HG02642 (cell line): ENCODE measurements at regions not wholly inside any gene's neighbourhood (a gene's known extent, or its start where the extent isn't known, plus 50 kb on each side); places are given as distances from the start of the nearest gene placed in this dataset.
"Not testable (repeated sequence)": the region's sequence is repeated elsewhere in the genome, so short reads cannot be mapped to it uniquely, and the experiment has no call there.

Experiments
- ATAC-seq: cut with Tn5 transposase; IDR thresholded peaks from one replicate; pipeline ENCODE4 v1.9.1; 2021; ENCODE audit warnings: mild to moderate bottlenecking; ENCODE audit not compliant: unreplicated experiment, poor library complexity

DNA sequence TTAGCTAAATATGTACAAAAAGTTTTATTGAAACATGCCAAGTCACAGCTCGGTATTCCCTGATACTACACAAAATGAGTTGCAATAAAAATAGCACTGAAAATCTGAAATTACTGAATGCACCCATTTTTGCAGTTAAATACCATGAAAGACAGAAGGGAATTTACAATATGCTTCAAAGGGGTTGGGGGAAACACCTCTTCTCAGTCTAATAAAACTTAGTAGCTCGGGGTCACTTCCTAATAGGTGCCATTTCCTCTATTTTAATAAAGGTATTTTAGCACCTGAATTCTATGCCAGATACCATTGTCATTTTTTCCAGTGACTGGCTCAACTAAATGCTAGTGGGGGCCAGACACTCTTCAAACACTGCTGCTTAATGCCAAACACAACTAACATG lies 204.1 kb upstream of the MEF2C start:
- ATAC-seq: no peak

DNA sequence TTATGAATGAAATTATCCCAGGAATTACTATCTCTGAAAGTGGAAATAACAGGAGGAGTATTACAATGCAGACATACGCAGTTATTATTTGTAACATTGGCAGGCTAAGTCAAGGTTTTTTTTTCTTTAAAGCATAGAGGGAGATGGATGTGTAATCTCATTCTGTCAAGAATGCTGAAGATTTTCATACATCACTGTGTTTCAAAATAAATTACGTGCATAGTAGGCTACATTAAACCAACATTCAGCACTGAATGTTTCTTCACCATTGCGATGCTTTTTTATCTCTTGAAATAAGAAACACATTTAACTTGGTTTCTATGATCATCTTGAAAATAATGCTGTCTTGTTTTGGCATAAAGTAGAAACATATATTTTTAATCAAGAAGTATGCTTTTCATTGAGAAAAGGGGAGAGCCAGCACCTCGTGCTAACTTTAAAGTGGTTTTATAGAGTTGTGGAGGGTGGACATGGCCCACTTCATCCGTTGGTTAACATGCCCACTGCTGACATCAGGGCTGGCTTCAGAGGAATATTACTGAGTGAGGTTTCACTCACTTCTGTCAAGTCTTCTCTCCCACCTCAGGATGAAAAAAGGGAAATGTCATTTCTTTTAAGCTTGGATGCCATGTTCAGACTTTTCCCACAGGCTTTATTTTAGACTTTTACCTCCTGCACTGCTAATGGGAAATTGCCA lies 203.6 kb upstream of the MEF2C start:
- no peak for ATAC-seq

GRCh38 chr5:89083791-89084190 lies 200.8 kb upstream of the MEF2C start:
- no peak for ATAC-seq

GRCh38 chr5:89081360-89081759 lies 198.4 kb upstream of the MEF2C start:
- peak; percentile 82 for ATAC-seq

GRCh38 chr5:89080467-89081116 lies 197.6 kb upstream of the MEF2C start:
- ATAC-seq: peak; percentile 55

DNA sequence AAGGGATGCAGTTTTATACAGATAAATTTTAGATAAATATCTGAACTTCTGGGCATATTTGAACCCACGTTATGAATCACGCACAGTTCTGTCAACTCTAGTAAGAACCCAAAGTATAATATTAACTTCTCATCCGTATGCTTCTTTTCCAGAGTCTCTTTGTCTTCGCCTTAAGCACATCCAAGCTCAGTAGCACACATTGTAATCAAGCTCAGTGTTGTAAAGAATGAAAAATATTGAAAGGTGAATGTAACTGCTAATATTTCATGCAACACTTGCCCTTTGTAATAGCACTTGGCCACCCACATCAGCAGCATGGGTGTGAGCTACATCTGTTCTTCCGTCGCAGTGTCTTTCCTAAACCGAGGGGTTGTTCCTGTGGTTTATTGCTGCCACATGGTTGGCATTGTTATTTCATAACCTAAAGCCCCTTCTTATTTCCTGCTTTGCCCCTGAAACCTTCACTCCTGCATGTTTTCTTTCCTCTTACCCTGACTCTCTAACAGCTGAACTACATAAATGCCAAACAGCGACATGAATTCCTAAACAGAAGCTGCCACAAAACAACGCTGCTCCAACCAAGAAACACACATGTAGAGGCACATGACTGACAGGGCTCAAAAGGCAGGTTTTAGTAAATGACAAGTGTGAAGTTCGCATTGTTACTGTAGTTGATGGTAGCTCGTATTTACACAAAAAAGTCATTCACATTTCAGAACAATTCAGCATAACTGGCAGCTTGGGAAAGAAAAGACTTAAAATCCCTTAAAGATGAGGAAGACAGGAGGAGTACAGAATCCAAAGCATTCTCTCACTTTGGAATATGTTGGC lies 190.1 kb upstream of the MEF2C start:
- no peak for ATAC-seq

DNA sequence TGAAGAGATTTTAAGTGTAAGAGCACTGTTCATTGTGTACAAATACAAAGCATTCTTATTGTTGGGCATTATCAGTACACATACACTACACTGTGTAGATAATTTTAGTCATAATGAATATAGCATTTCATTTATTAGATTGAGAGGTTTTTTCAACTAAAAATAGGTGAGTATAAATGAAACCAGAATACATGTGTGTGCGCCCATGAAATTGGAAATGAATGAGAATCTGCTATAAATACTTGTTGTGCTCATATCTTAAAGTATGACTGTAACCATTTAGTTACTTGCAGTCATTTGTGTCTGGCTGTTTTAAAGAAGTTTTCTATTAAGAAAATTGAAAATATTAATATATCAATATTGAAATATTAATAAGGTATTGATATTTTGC lies 189.0 kb upstream of the MEF2C start:
- ATAC-seq: peak; percentile 69

- ATAC-seq: peak; percentile 79
These were observed 188.3 kb upstream of the MEF2C start for GRCh38 chr5:89071101-89071940.

DNA sequence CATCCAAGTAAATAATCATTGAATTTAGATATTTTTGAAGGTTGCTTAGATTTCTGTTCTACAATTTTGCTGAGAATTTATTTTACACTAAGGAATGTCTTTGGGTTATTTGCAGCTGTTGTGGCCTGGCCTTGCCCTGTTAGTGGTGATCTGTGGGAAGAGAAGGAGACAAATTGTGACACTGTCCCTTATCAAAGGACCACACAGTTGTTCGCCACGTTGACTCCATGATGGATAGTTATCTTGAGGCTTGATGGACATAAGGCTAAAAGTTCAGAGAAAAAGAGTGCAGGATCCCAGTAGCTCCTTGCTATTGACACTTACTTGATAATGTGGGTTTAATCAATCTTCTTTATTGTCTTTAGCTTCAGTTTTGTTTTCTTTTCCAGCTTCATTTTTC lies 186.6 kb upstream of the MEF2C start:
- ATAC-seq: no peak

GRCh38 chr5:89067362-89067761 lies 184.4 kb upstream of the MEF2C start:
- ATAC-seq: no peak

GRCh38 chr5:89065919-89066318 lies 182.9 kb upstream of the MEF2C start:
- peak; percentile 90 for ATAC-seq

GRCh38 chr5:89064736-89065135 lies 181.8 kb upstream of the MEF2C start:
- ATAC-seq: no peak

DNA sequence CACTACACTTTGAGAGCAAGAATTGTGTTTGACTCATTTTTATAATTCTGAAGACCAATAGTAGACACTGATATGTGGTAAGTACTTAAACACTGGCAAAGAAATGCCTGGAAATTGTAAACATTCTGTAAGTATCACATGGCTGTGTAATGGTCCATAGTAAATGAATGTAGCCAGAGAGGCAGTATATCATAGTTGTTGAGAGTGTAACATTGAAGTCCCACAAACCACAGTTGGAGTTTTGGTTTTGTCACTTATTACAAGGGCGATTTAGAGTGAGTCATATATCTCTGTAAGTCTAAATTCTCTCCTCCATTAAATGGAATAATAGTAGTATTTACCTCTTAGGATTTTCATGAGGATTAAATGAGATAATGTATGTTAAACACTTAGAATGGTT lies 181.1 kb upstream of the MEF2C start:
- peak; percentile 54 for ATAC-seq

DNA sequence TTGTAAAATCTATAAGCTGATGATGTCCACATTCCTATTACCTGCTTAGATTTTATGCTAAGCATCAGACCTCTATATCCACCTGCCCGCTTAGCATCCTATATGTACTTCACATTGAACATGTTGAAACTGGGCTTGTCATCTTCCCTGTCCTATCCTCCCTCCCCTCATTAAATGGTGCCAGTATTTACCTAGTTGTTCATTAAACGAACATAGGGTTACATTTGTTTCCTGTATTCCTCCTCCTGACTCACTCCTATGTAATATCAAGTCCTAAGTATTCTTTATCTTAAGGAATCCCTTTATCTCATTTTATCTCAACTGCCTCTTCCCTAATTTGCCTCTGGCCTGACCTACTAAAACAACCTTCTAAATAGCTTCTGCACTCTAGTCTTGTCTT lies 177.8 kb upstream of the MEF2C start:
- ATAC-seq: no peak

- ATAC-seq: no peak
These were observed 176.3 kb upstream of the MEF2C start for GRCh38 chr5:89059274-89059673.

GRCh38 chr5:89055695-89056085 lies 172.7 kb upstream of the MEF2C start:
- no peak for ATAC-seq

DNA sequence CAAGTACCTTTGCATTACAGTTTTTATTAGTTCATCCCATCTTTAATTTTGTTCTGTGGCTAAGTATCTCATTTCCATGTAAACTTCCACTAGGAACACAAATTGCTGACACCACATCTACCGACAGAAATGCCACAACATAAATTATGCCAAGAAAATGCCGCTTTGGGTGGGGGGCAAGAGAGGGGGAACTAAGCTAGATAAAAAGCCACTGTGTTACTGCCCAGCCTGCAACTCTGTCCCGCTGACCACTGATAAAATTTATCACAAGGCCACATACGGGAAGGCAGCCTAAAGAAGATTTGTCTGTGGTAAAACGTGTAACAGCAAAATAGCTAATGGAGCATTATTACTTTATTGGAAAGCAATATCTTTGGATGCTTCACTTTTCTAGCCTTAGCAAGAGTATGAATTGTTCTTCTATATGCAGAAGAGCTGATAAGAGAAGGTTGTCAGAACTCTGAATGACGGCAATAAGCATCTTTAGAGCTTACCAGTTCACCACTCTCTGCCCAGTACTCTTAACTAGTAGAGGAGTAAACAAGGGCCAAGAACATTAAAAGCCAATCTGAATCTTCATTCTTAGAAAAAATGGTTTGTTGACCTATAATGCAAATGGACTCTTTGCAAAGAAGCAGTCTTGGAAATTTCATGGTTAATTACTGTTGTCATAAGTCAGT lies 172.2 kb upstream of the MEF2C start:
- no peak for ATAC-seq

GRCh38 chr5:89053547-89053946 lies 170.6 kb upstream of the MEF2C start:
- no peak for ATAC-seq

GRCh38 chr5:89050062-89050461 lies 167.1 kb upstream of the MEF2C start:
- not testable (repeated sequence) for ATAC-seq

DNA sequence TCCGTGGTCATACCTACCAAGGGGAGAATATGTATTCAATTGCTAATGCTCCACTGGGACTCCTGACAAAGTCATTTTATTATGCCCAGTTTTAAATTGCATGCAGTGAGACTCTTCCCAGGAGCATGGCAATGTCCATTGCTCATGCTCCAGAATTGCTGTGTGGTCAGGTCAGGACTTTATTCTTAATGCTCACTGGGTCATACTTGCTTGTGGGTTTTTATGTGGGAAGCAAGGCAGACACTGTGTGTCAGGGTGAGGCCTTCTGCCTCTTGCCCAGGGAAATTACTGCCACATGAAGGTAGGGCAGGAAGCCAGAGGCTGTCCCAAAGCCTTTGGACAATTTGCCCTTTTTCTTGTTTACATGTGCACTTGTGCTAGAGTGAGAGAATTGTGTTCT lies 164.6 kb upstream of the MEF2C start:
- ATAC-seq: no peak
